ENCODE measurements at regions not wholly inside any gene's neighbourhood (a gene's known extent, or its start where the extent isn't known, plus 50 kb on each side); places are given as distances from the start of the nearest gene placed in this dataset.

DNA sequence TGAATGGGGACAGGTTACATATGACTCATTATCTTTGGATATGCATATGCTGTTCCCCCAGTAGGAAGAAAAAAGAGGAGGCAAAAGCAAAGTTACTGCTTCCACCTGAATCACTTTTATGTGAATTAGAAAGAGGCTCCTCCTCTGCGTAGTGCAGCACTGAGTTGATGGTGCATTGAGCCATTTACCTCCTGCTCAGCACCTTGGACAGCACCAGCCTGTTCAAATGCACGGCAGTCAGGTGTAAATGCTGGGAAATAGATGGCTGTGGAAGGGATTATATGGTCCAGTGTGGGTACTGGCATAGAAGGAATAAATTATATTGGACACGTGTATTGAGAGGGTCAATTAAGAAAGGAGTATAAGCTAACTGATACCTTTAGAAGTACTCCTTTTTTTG, 541.9 kb upstream of the SEL1L start:
- H3K27me3 ChIP-seq (ENCODE audit: insufficient read depth): no peaks in the 10 kb centered on the region
- Mint-ChIP-seq H3K4me3 (no peak overlapping the region), H3K9me3 (peaks cover 83% of the 10 kb centered on the region), H3K4me1 (no peaks in the 10 kb centered on the region), H3K27me3 (ENCODE audit: insufficient read depth, low read depth, poor library complexity) (no peaks in the 10 kb centered on the region), H3K27ac (no peak overlapping the region), H3K36me3 (ENCODE audit: low read depth) (peaks cover 4% of the 10 kb centered on the region; the same call in 2 of the 3 replicates)
- no peaks in the 10 kb centered on the region for H3F3A ChIP-seq (replicated peaks; ENCODE audit: low read depth)
- ATAC-seq (peak; percentile 59), DNase-seq (ENCODE audit: low spot score) (peak; percentile 87)
- H3K4me3 ChIP-seq: no peak overlapping the region
- H3K27ac ChIP-seq (ENCODE audit: low read depth): no peak overlapping the region
- TF ChIP-seq, protein P1, sequence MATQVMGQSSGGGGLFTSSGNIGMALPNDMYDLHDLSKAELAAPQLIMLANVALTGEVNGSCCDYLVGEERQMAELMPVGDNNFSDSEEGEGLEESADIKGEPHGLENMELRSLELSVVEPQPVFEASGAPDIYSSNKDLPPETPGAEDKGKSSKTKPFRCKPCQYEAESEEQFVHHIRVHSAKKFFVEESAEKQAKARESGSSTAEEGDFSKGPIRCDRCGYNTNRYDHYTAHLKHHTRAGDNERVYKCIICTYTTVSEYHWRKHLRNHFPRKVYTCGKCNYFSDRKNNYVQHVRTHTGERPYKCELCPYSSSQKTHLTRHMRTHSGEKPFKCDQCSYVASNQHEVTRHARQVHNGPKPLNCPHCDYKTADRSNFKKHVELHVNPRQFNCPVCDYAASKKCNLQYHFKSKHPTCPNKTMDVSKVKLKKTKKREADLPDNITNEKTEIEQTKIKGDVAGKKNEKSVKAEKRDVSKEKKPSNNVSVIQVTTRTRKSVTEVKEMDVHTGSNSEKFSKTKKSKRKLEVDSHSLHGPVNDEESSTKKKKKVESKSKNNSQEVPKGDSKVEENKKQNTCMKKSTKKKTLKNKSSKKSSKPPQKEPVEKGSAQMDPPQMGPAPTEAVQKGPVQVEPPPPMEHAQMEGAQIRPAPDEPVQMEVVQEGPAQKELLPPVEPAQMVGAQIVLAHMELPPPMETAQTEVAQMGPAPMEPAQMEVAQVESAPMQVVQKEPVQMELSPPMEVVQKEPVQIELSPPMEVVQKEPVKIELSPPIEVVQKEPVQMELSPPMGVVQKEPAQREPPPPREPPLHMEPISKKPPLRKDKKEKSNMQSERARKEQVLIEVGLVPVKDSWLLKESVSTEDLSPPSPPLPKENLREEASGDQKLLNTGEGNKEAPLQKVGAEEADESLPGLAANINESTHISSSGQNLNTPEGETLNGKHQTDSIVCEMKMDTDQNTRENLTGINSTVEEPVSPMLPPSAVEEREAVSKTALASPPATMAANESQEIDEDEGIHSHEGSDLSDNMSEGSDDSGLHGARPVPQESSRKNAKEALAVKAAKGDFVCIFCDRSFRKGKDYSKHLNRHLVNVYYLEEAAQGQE (IDR thresholded peaks at IDR 0.05; ENCODE audit: unreplicated experiment): peak; percentile 100
- no peak for TF ChIP-seq STAT1 (IDR thresholded peaks at IDR 0.05; ENCODE audit: unreplicated experiment)
- H3K4me1 ChIP-seq (ENCODE audit: insufficient read depth): peaks cover 6% of the 10 kb centered on the region
- no peak overlapping the region for H3K4me2 ChIP-seq
- no peaks in the 10 kb centered on the region for H3K9me2 ChIP-seq (ENCODE audit: insufficient read depth)
- no peaks in the 10 kb centered on the region for H4K20me1 ChIP-seq (replicated peaks; ENCODE audit: insufficient read depth)
- no peaks in the 10 kb centered on the region for H3K79me2 ChIP-seq (replicated peaks; ENCODE audit: insufficient read depth)
- H3K36me3 ChIP-seq (ENCODE audit: insufficient read depth): no peaks in the 10 kb centered on the region
- no peak overlapping the region for H2AFZ ChIP-seq

DNA sequence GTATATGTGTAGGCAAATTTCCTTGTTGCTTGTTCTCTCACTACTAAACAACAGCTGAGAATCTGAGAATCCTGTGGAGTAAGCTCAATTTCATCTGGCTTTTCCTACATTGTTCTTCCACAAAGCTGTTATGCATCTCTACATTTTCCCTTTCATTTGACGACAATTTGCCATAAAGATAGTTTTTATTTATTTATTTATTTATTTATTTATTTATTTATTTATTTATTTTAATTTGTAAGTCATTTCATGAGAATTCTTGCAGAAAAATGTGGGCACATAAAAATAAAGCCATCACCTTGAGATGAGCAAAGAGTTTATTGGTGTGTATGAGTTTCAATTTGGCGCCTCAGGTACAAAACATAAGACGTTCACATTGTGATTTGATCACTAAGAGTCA, 545.9 kb upstream of the SEL1L start:
- Histone ChIP-seq H3K79me2 (replicated peaks; ENCODE audit: insufficient read depth) (no peaks in the 10 kb centered on the region), H3K4me3 (no peak overlapping the region), H3K4me1 (ENCODE audit: insufficient read depth) (peaks cover 37% of the 10 kb centered on the region), H3K27ac (ENCODE audit: low read depth) (peak overlapping the region; percentile 43; the same call in 1 of the 2 replicates), H3K4me2 (0 out of 2 replicates have a peak overlapping the region, but pooled peaks have one; percentile 4), H3K9me2 (ENCODE audit: insufficient read depth) (no peaks in the 10 kb centered on the region), H4K20me1 (replicated peaks; ENCODE audit: insufficient read depth) (no peaks in the 10 kb centered on the region), H3K36me3 (ENCODE audit: insufficient read depth) (no peaks in the 10 kb centered on the region), H2AFZ (no peak overlapping the region), H3F3A (replicated peaks; ENCODE audit: low read depth) (no peaks in the 10 kb centered on the region), H3K27me3 (ENCODE audit: insufficient read depth) (no peaks in the 10 kb centered on the region)
- Mint-ChIP-seq H3K9me3 (peaks cover 88% of the 10 kb centered on the region), H3K27me3 (ENCODE audit: insufficient read depth, low read depth, poor library complexity) (no peaks in the 10 kb centered on the region), H3K4me3 (no peak overlapping the region), H3K27ac (no peak overlapping the region), H3K4me1 (no peaks in the 10 kb centered on the region; the same call in 2 of the 3 replicates), H3K36me3 (ENCODE audit: low read depth) (peaks cover 11% of the 10 kb centered on the region; the same call in 2 of the 3 replicates)
- ATAC-seq: no peak
- DNase-seq (ENCODE audit: low spot score): no peak
- TF ChIP-seq, protein P2, sequence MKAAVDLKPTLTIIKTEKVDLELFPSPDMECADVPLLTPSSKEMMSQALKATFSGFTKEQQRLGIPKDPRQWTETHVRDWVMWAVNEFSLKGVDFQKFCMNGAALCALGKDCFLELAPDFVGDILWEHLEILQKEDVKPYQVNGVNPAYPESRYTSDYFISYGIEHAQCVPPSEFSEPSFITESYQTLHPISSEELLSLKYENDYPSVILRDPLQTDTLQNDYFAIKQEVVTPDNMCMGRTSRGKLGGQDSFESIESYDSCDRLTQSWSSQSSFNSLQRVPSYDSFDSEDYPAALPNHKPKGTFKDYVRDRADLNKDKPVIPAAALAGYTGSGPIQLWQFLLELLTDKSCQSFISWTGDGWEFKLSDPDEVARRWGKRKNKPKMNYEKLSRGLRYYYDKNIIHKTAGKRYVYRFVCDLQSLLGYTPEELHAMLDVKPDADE (IDR thresholded peaks at IDR 0.05): no peak
- TF ChIP-seq STAT1 (IDR thresholded peaks at IDR 0.05; ENCODE audit: unreplicated experiment): no peak
- TF ChIP-seq POLR2AphosphoS5 (IDR thresholded peaks at IDR 0.05; ENCODE audit: low read depth): no peak
- TF ChIP-seq, protein P1 (IDR thresholded peaks at IDR 0.05; ENCODE audit: unreplicated experiment): no peak
- TF ChIP-seq, protein P3, sequence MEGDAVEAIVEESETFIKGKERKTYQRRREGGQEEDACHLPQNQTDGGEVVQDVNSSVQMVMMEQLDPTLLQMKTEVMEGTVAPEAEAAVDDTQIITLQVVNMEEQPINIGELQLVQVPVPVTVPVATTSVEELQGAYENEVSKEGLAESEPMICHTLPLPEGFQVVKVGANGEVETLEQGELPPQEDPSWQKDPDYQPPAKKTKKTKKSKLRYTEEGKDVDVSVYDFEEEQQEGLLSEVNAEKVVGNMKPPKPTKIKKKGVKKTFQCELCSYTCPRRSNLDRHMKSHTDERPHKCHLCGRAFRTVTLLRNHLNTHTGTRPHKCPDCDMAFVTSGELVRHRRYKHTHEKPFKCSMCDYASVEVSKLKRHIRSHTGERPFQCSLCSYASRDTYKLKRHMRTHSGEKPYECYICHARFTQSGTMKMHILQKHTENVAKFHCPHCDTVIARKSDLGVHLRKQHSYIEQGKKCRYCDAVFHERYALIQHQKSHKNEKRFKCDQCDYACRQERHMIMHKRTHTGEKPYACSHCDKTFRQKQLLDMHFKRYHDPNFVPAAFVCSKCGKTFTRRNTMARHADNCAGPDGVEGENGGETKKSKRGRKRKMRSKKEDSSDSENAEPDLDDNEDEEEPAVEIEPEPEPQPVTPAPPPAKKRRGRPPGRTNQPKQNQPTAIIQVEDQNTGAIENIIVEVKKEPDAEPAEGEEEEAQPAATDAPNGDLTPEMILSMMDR (conservative IDR thresholded peaks at IDR 0.05; ENCODE audit: low read depth in 2 of 2): no peak
- no peak for TF ChIP-seq ZNF331 (CRISPR knock-in tag; IDR thresholded peaks at IDR 0.05; ENCODE audit: low read depth)
- no peak for TF ChIP-seq EZH2 (IDR thresholded peaks at IDR 0.05; ENCODE audit: low read depth, unreplicated experiment)
- no peak for TF ChIP-seq JUNB (IDR thresholded peaks at IDR 0.05; ENCODE audit: unreplicated experiment)

All from GM23338 (cell line).